Mesendoderm (in vitro differentiated cells): ENCODE measurements at regions not wholly inside any gene's neighbourhood (a gene's known extent, or its start where the extent isn't known, plus 50 kb on each side); places are given as distances from the start of the nearest gene placed in this dataset.

Experiments used
- DNase-seq: peaks from one replicate; pipeline ENCODE4 v3.0.0; 2013
- H2AK5ac ChIP-seq: 2 replicates; pipeline ENCODE4 v1.6.1; 2013; ENCODE audit warnings: low read length, inconsistent platforms
- H2BK120ac ChIP-seq: 2 replicates; pipeline ENCODE4 v1.6.1; 2013; ENCODE audit warnings: low read depth, mild to moderate bottlenecking, low read length, moderate library complexity, mixed read lengths
- H2BK15ac ChIP-seq: replicated peaks from 2 replicates; pipeline ENCODE4 v1.6.1; 2013; ENCODE audit warnings: low read depth, mild to moderate bottlenecking, moderate library complexity
- H2BK5ac ChIP-seq: 2 replicates; pipeline ENCODE4 v1.6.1; 2013; ENCODE audit warnings: low read length, inconsistent platforms
- H3K18ac ChIP-seq: 2 replicates; pipeline ENCODE4 v1.6.1; 2013; ENCODE audit warnings: mild to moderate bottlenecking, low read length, mixed read lengths
- H3K23ac ChIP-seq: one replicate; pipeline ENCODE4 v1.6.1; 2013; ENCODE audit warnings: low read length
- H3K27ac ChIP-seq: 2 replicates; pipeline ENCODE4 v1.5.1; 2013; ENCODE audit warnings: low read depth, mild to moderate bottlenecking, inconsistent platforms, low read length, moderate library complexity
- H3K27me3 ChIP-seq: 2 replicates; pipeline ENCODE4 v1.6.1; 2013; ENCODE audit warnings: low read length, control low read depth, mild to moderate bottlenecking, inconsistent platforms; ENCODE audit not compliant: insufficient read depth, poor library complexity
- H3K36me3 ChIP-seq: 2 replicates; pipeline ENCODE4 v1.6.1; 2013; ENCODE audit warnings: low read length, inconsistent platforms; ENCODE audit not compliant: control insufficient read depth, insufficient read depth
- H3K4ac ChIP-seq: one replicate; pipeline ENCODE4 v1.6.1; 2013; ENCODE audit warnings: low read depth, mild to moderate bottlenecking, low read length, moderate library complexity
- H3K4me1 ChIP-seq: 2 replicates; pipeline ENCODE4 v1.6.1; 2013; ENCODE audit warnings: low read depth, low read length, inconsistent platforms; ENCODE audit not compliant: control insufficient read depth
- H3K4me2 ChIP-seq: 2 replicates; pipeline ENCODE4 v1.6.1; 2013; ENCODE audit warnings: low read length
- H3K4me3 ChIP-seq: 2 replicates; pipeline ENCODE4 v1.5.1; 2013; ENCODE audit warnings: mild to moderate bottlenecking, low read length
- H3K56ac ChIP-seq: one replicate; pipeline ENCODE4 v1.6.1; 2013; ENCODE audit warnings: low read length
- H3K79me1 ChIP-seq: 2 replicates; pipeline ENCODE4 v1.6.1; 2013; ENCODE audit warnings: low read length, inconsistent platforms
- H3K79me2 ChIP-seq: 2 replicates; pipeline ENCODE4 v1.6.1; 2013; ENCODE audit warnings: mild to moderate bottlenecking, low read length; ENCODE audit not compliant: control insufficient read depth, insufficient read depth
- H3K9ac ChIP-seq: 2 replicates; pipeline ENCODE4 v1.6.1; 2013; ENCODE audit warnings: low read length, inconsistent platforms
- H4K5ac ChIP-seq: one replicate; pipeline ENCODE4 v1.6.1; 2013; ENCODE audit warnings: low read length
- H4K8ac ChIP-seq: one replicate; pipeline ENCODE4 v1.6.1; 2013; ENCODE audit warnings: low read depth, mild to moderate bottlenecking, control low read depth, low read length, moderate library complexity
- WGBS: extraction: QIAGEN DNeasy Blood & Tissue Kit; methylation state at CpG from one replicate; pipeline ENCODE4 v1.1.7; 2013; ENCODE audit warnings: low lambda C conversion rate, missing lambda C conversion rate; ENCODE audit not compliant: insufficient coverage; ENCODE audit errors: extremely low coverage; 5-methylcytosine and 5-hydroxymethylcytosine counted together

- no peaks in the 10 kb centered on the region for H3K79me1 ChIP-seq
- no peaks in the 10 kb centered on the region for H3K79me2 ChIP-seq
- H3K4ac ChIP-seq: no peak overlapping the region
- no peaks in the 10 kb centered on the region for H3K4me1 ChIP-seq
- no peaks in the 10 kb centered on the region for H3K36me3 ChIP-seq
- DNase-seq: no peak
- H4K8ac ChIP-seq: no peak overlapping the region
- H2BK5ac ChIP-seq: no peak overlapping the region
- H2AK5ac ChIP-seq: no peak overlapping the region
- no peak overlapping the region for H3K18ac ChIP-seq
- no peak overlapping the region for H4K5ac ChIP-seq
- no peak overlapping the region for H2BK120ac ChIP-seq
- H3K4me3 ChIP-seq: no peak overlapping the region
- no peak overlapping the region for H3K23ac ChIP-seq
- no peak overlapping the region for H2BK15ac ChIP-seq
- H3K56ac ChIP-seq: peak overlapping the region; percentile 46
- H3K27ac ChIP-seq: no peak overlapping the region
- H3K4me2 ChIP-seq: no peak overlapping the region
- H3K27me3 ChIP-seq: no peaks in the 10 kb centered on the region
- no peak overlapping the region for H3K9ac ChIP-seq
- no CpG with 5 or more reads among the region's 21 CpGs for WGBS
Observed at GRCh38 chr5:34563931-34564709, 92.0 kb upstream of the RAI14 start.

- Histone ChIP-seq H2BK15ac (no peak overlapping the region), H3K9ac (no peak overlapping the region), H3K79me1 (no peaks in the 10 kb centered on the region), H4K5ac (no peak overlapping the region), H3K4me1 (no peaks in the 10 kb centered on the region), H3K36me3 (no peaks in the 10 kb centered on the region), H3K18ac (no peak overlapping the region), H3K56ac (no peak overlapping the region), H2BK5ac (no peak overlapping the region), H3K4ac (no peak overlapping the region), H3K4me3 (no peak overlapping the region), H2AK5ac (no peak overlapping the region), H2BK120ac (no peak overlapping the region), H3K79me2 (no peaks in the 10 kb centered on the region), H3K4me2 (no peak overlapping the region), H3K23ac (no peak overlapping the region), H4K8ac (no peak overlapping the region), H3K27ac (no peak overlapping the region), H3K27me3 (no peaks in the 10 kb centered on the region)
- no CpG with 5 or more reads among the region's 15 CpGs for WGBS
- DNase-seq: no peak
Observed at GRCh38 chr5:34564710-34565235, 91.4 kb upstream of the RAI14 start.

- no peaks in the 10 kb centered on the region for H3K79me1 ChIP-seq
- H3K4me3 ChIP-seq: no peak overlapping the region
- no peak overlapping the region for H3K4ac ChIP-seq
- H3K4me1 ChIP-seq: no peaks in the 10 kb centered on the region
- H4K8ac ChIP-seq: no peak overlapping the region
- no peak for DNase-seq
- no peak overlapping the region for H3K9ac ChIP-seq
- no peak overlapping the region for H3K4me2 ChIP-seq
- H2BK120ac ChIP-seq: no peak overlapping the region
- no peaks in the 10 kb centered on the region for H3K79me2 ChIP-seq
- no peaks in the 10 kb centered on the region for H3K36me3 ChIP-seq
- no peak overlapping the region for H4K5ac ChIP-seq
- H3K23ac ChIP-seq: no peak overlapping the region
- no peak overlapping the region for H3K27ac ChIP-seq
- no peak overlapping the region for H2BK15ac ChIP-seq
- no CpG with 5 or more reads among the region's 6 CpGs for WGBS
- no peak overlapping the region for H3K18ac ChIP-seq
- no peak overlapping the region for H2BK5ac ChIP-seq
- no peaks in the 10 kb centered on the region for H3K27me3 ChIP-seq
- no peak overlapping the region for H2AK5ac ChIP-seq
- no peak overlapping the region for H3K56ac ChIP-seq
Observed at GRCh38 chr5:34570143-34570542, 86.0 kb upstream of the RAI14 start.

GRCh38 chr5:34570721-34571676 lies 85.1 kb upstream of the RAI14 start:
- no peaks in the 10 kb centered on the region for H3K27me3 ChIP-seq
- H3K18ac ChIP-seq: no peak overlapping the region
- H3K56ac ChIP-seq: no peak overlapping the region
- no CpG with 5 or more reads among the region's 5 CpGs for WGBS
- H2BK120ac ChIP-seq: no peak overlapping the region
- H3K4me3 ChIP-seq: no peak overlapping the region
- H3K79me1 ChIP-seq: no peaks in the 10 kb centered on the region
- no peak overlapping the region for H2BK5ac ChIP-seq
- no peak overlapping the region for H3K9ac ChIP-seq
- no peaks in the 10 kb centered on the region for H3K79me2 ChIP-seq
- no peak overlapping the region for H4K5ac ChIP-seq
- H4K8ac ChIP-seq: no peak overlapping the region
- no peak overlapping the region for H3K4ac ChIP-seq
- H2AK5ac ChIP-seq: no peak overlapping the region
- no peak overlapping the region for H2BK15ac ChIP-seq
- no peak overlapping the region for H3K27ac ChIP-seq
- no peak overlapping the region for H3K23ac ChIP-seq
- DNase-seq: no peak
- no peaks in the 10 kb centered on the region for H3K36me3 ChIP-seq
- H3K4me2 ChIP-seq: no peak overlapping the region
- H3K4me1 ChIP-seq: no peaks in the 10 kb centered on the region

- H2BK5ac ChIP-seq: no peak overlapping the region
- no peak overlapping the region for H2BK120ac ChIP-seq
- H3K4me3 ChIP-seq: no peak overlapping the region
- H3K27me3 ChIP-seq: no peaks in the 10 kb centered on the region
- no peak overlapping the region for H4K5ac ChIP-seq
- no peak overlapping the region for H3K9ac ChIP-seq
- H3K56ac ChIP-seq: no peak overlapping the region
- H2BK15ac ChIP-seq: no peak overlapping the region
- no peaks in the 10 kb centered on the region for H3K36me3 ChIP-seq
- H3K18ac ChIP-seq: no peak overlapping the region
- H3K4me2 ChIP-seq: no peak overlapping the region
- peak; percentile 33 for DNase-seq
- H3K4ac ChIP-seq: no peak overlapping the region
- no CpG with 5 or more reads among the region's 3 CpGs for WGBS
- no peak overlapping the region for H3K27ac ChIP-seq
- no peak overlapping the region for H3K23ac ChIP-seq
- H2AK5ac ChIP-seq: no peak overlapping the region
- H3K79me1 ChIP-seq: no peaks in the 10 kb centered on the region
- H3K79me2 ChIP-seq: no peaks in the 10 kb centered on the region
- H3K4me1 ChIP-seq: no peaks in the 10 kb centered on the region
- H4K8ac ChIP-seq: no peak overlapping the region
Observed at GRCh38 chr5:34571677-34572041, 84.5 kb upstream of the RAI14 start.
